Nephron progenitor cell (in vitro differentiated cells): ENCODE measurements at regions not wholly inside any gene's neighbourhood (a gene's known extent, or its start where the extent isn't known, plus 50 kb on each side); places are given as distances from the start of the nearest gene placed in this dataset.

Experiments used
- DNase-seq: peaks from one replicate; pipeline ENCODE4 v3.0.0; 2021
- H3K27ac Mint-ChIP-seq: 2 replicates; pipeline ENCODE4 v1.8.0; 2021; ENCODE audit warnings: mild to moderate bottlenecking, moderate library complexity, mixed read lengths
- H3K27me3 Mint-ChIP-seq: 2 replicates; pipeline ENCODE4 v1.8.0; 2021; ENCODE audit warnings: mild to moderate bottlenecking, low read depth, mixed read lengths; ENCODE audit not compliant: poor library complexity
- H3K36me3 Mint-ChIP-seq: 2 replicates; pipeline ENCODE4 v1.8.0; 2021; ENCODE audit warnings: low read depth, mixed read lengths
- H3K4me1 Mint-ChIP-seq: 2 replicates; pipeline ENCODE4 v1.8.0; 2021; ENCODE audit warnings: mixed read lengths
- H3K4me3 Mint-ChIP-seq: 2 replicates; pipeline ENCODE4 v1.8.0; 2021; ENCODE audit warnings: mild to moderate bottlenecking, moderate library complexity, mixed read lengths
- H3K9me3 Mint-ChIP-seq: 2 replicates; pipeline ENCODE4 v1.8.0; 2021; ENCODE audit warnings: mild to moderate bottlenecking, moderate library complexity, mixed read lengths
- CTCF ChIP-seq: fragments of 200-600 bp; sonication (generic); IDR thresholded peaks from 2 replicates; pipeline ENCODE4 v1.5.0; 2021; ENCODE audit warnings: antibody characterized with exemption

GRCh38 chr2:204312105-204312504 is 233.2 kb upstream of the PARD3B start:
- Mint-ChIP-seq H3K4me1 (peaks cover 53% of the 10 kb centered on the region), H3K36me3 (no peaks in the 10 kb centered on the region), H3K27ac (no peak overlapping the region), H3K4me3 (no peak overlapping the region), H3K27me3 (no peaks in the 10 kb centered on the region), H3K9me3 (peaks cover 10% of the 10 kb centered on the region)
- no peak for TF ChIP-seq CTCF
- DNase-seq = no peak

- no peak for DNase-seq
- H3K9me3 Mint-ChIP-seq = peaks cover 10% of the 10 kb centered on the region
- no peaks in the 10 kb centered on the region for H3K27me3 Mint-ChIP-seq
- no peaks in the 10 kb centered on the region for H3K36me3 Mint-ChIP-seq
- no peak overlapping the region for H3K27ac Mint-ChIP-seq
- TF ChIP-seq CTCF = no peak
- no peak overlapping the region for H3K4me3 Mint-ChIP-seq
- H3K4me1 Mint-ChIP-seq = peaks cover 53% of the 10 kb centered on the region
Measured at GRCh38 chr2:204313256-204313655, 232.0 kb upstream of the PARD3B start.

GRCh38 chr2:204315236-204315662 is 230.0 kb upstream of the PARD3B start:
- Mint-ChIP-seq H3K27ac (peak overlapping the region; percentile 66), H3K27me3 (no peaks in the 10 kb centered on the region), H3K4me3 (no peak overlapping the region), H3K4me1 (peaks cover 53% of the 10 kb centered on the region), H3K9me3 (peaks cover 7% of the 10 kb centered on the region), H3K36me3 (no peaks in the 10 kb centered on the region)
- peak; percentile 22 for DNase-seq
- no peak for TF ChIP-seq CTCF

GRCh38 chr2:204317640-204318039 is 227.6 kb upstream of the PARD3B start:
- Mint-ChIP-seq H3K4me1 (peaks cover 44% of the 10 kb centered on the region), H3K4me3 (no peak overlapping the region), H3K27ac (no peak overlapping the region), H3K27me3 (no peaks in the 10 kb centered on the region), H3K9me3 (no peaks in the 10 kb centered on the region), H3K36me3 (no peaks in the 10 kb centered on the region)
- TF ChIP-seq CTCF = no peak
- DNase-seq = no peak

- no peak for TF ChIP-seq CTCF
- Mint-ChIP-seq H3K4me1 (peaks cover 29% of the 10 kb centered on the region), H3K27ac (peak overlapping the region; percentile 12), H3K9me3 (no peaks in the 10 kb centered on the region), H3K36me3 (no peaks in the 10 kb centered on the region), H3K27me3 (no peaks in the 10 kb centered on the region), H3K4me3 (no peak overlapping the region)
- DNase-seq = no peak
Measured at GRCh38 chr2:204321027-204321800, 224.1 kb upstream of the PARD3B start.
